H1 (cell line): ENCODE measurements at regions not wholly inside any gene's neighbourhood (a gene's known extent, or its start where the extent isn't known, plus 50 kb on each side); places are given as distances from the start of the nearest gene placed in this dataset.
A peak's percentile ranks its signal among the peaks of the same experiment; 100 is the strongest.

ENCODE experiments used
- TF ChIP-seq, protein P1 (sequence below): fragments of 300-600 bp; sonication (generic); IDR thresholded peaks from 2 replicates; pipeline ENCODE4 v1.7.1; 2012; ENCODE audit warnings: low read length, moderate library complexity, mild to moderate bottlenecking, inconsistent platforms; ENCODE audit not compliant: insufficient replicate concordance

DNA sequence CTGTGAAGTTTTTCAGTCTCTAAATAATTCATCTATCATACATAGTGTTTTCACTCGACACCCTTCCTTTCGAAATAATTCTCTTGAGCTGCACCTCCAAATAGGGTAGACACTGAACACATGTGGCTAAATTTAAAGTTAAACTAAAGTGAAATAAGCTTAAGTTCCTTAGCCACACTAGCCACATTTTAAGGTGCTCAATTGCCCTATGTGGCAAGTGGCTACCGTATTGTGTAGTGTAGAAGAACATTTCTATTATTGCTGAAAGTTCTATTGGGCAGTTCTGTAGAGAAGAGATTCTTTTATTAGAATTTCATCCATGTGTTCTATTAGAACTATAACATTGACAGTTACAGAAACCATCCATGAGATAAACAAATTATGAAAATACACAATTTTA, 107.0 kb upstream of the CTSO start (continued):
- TF ChIP-seq, protein P1, sequence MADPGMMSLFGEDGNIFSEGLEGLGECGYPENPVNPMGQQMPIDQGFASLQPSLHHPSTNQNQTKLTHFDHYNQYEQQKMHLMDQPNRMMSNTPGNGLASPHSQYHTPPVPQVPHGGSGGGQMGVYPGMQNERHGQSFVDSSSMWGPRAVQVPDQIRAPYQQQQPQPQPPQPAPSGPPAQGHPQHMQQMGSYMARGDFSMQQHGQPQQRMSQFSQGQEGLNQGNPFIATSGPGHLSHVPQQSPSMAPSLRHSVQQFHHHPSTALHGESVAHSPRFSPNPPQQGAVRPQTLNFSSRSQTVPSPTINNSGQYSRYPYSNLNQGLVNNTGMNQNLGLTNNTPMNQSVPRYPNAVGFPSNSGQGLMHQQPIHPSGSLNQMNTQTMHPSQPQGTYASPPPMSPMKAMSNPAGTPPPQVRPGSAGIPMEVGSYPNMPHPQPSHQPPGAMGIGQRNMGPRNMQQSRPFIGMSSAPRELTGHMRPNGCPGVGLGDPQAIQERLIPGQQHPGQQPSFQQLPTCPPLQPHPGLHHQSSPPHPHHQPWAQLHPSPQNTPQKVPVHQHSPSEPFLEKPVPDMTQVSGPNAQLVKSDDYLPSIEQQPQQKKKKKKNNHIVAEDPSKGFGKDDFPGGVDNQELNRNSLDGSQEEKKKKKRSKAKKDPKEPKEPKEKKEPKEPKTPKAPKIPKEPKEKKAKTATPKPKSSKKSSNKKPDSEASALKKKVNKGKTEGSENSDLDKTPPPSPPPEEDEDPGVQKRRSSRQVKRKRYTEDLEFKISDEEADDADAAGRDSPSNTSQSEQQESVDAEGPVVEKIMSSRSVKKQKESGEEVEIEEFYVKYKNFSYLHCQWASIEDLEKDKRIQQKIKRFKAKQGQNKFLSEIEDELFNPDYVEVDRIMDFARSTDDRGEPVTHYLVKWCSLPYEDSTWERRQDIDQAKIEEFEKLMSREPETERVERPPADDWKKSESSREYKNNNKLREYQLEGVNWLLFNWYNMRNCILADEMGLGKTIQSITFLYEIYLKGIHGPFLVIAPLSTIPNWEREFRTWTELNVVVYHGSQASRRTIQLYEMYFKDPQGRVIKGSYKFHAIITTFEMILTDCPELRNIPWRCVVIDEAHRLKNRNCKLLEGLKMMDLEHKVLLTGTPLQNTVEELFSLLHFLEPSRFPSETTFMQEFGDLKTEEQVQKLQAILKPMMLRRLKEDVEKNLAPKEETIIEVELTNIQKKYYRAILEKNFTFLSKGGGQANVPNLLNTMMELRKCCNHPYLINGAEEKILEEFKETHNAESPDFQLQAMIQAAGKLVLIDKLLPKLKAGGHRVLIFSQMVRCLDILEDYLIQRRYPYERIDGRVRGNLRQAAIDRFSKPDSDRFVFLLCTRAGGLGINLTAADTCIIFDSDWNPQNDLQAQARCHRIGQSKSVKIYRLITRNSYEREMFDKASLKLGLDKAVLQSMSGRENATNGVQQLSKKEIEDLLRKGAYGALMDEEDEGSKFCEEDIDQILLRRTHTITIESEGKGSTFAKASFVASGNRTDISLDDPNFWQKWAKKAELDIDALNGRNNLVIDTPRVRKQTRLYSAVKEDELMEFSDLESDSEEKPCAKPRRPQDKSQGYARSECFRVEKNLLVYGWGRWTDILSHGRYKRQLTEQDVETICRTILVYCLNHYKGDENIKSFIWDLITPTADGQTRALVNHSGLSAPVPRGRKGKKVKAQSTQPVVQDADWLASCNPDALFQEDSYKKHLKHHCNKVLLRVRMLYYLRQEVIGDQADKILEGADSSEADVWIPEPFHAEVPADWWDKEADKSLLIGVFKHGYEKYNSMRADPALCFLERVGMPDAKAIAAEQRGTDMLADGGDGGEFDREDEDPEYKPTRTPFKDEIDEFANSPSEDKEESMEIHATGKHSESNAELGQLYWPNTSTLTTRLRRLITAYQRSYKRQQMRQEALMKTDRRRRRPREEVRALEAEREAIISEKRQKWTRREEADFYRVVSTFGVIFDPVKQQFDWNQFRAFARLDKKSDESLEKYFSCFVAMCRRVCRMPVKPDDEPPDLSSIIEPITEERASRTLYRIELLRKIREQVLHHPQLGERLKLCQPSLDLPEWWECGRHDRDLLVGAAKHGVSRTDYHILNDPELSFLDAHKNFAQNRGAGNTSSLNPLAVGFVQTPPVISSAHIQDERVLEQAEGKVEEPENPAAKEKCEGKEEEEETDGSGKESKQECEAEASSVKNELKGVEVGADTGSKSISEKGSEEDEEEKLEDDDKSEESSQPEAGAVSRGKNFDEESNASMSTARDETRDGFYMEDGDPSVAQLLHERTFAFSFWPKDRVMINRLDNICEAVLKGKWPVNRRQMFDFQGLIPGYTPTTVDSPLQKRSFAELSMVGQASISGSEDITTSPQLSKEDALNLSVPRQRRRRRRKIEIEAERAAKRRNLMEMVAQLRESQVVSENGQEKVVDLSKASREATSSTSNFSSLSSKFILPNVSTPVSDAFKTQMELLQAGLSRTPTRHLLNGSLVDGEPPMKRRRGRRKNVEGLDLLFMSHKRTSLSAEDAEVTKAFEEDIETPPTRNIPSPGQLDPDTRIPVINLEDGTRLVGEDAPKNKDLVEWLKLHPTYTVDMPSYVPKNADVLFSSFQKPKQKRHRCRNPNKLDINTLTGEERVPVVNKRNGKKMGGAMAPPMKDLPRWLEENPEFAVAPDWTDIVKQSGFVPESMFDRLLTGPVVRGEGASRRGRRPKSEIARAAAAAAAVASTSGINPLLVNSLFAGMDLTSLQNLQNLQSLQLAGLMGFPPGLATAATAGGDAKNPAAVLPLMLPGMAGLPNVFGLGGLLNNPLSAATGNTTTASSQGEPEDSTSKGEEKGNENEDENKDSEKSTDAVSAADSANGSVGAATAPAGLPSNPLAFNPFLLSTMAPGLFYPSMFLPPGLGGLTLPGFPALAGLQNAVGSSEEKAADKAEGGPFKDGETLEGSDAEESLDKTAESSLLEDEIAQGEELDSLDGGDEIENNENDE = peak; percentile 35
